ENCODE measurements at regions not wholly inside any gene's neighbourhood (a gene's known extent, or its start where the extent isn't known, plus 50 kb on each side); places are given as distances from the start of the nearest gene placed in this dataset.

- no peaks in the 10 kb centered on the region for H3F3A ChIP-seq (ENCODE audit: insufficient read depth, low read length, poor library complexity, severe bottlenecking)
- H3K27me3 ChIP-seq (ENCODE audit: insufficient read depth, low read depth, low read length) = no peaks in the 10 kb centered on the region
- no peaks in the 10 kb centered on the region for H4K20me1 ChIP-seq (ENCODE audit: insufficient read depth)
- H3K79me2 ChIP-seq (replicated peaks; ENCODE audit: insufficient read depth, low read length) = no peaks in the 10 kb centered on the region
- no peaks in the 10 kb centered on the region for H3K9me2 ChIP-seq (ENCODE audit: insufficient read depth, low read length)
- TF ChIP-seq CTCF (IDR thresholded peaks at IDR 0.05; ENCODE audit: poor library complexity, severe bottlenecking) (no peak), POLR2AphosphoS5 (IDR thresholded peaks at IDR 0.05) (no peak), TAF1 (IDR thresholded peaks at IDR 0.05; ENCODE audit: low read depth) (no peak), SMC3 (conservative IDR thresholded peaks at IDR 0.05; ENCODE audit: poor library complexity) (no peak), EP300 (conservative IDR thresholded peaks at IDR 0.05; ENCODE audit: poor library complexity, severe bottlenecking) (no peak), EZH2 (IDR thresholded peaks at IDR 0.05; ENCODE audit: borderline replicate concordance, insufficient read depth, low read length, poor library complexity, severe bottlenecking) (no peak), RAD21 (conservative IDR thresholded peaks at IDR 0.05) (no peak), MXI1 (conservative IDR thresholded peaks at IDR 0.05; ENCODE audit: poor library complexity, severe bottlenecking) (no peak)
- TF ChIP-seq, protein P1, sequence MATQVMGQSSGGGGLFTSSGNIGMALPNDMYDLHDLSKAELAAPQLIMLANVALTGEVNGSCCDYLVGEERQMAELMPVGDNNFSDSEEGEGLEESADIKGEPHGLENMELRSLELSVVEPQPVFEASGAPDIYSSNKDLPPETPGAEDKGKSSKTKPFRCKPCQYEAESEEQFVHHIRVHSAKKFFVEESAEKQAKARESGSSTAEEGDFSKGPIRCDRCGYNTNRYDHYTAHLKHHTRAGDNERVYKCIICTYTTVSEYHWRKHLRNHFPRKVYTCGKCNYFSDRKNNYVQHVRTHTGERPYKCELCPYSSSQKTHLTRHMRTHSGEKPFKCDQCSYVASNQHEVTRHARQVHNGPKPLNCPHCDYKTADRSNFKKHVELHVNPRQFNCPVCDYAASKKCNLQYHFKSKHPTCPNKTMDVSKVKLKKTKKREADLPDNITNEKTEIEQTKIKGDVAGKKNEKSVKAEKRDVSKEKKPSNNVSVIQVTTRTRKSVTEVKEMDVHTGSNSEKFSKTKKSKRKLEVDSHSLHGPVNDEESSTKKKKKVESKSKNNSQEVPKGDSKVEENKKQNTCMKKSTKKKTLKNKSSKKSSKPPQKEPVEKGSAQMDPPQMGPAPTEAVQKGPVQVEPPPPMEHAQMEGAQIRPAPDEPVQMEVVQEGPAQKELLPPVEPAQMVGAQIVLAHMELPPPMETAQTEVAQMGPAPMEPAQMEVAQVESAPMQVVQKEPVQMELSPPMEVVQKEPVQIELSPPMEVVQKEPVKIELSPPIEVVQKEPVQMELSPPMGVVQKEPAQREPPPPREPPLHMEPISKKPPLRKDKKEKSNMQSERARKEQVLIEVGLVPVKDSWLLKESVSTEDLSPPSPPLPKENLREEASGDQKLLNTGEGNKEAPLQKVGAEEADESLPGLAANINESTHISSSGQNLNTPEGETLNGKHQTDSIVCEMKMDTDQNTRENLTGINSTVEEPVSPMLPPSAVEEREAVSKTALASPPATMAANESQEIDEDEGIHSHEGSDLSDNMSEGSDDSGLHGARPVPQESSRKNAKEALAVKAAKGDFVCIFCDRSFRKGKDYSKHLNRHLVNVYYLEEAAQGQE (IDR thresholded peaks at IDR 0.05; ENCODE audit: borderline replicate concordance) = no peak
- H3K9me3 ChIP-seq (ENCODE audit: low read length) = no peaks in the 10 kb centered on the region
- H3K9ac ChIP-seq (ENCODE audit: low read length) = no peak overlapping the region
- no peak overlapping the region for H2AFZ ChIP-seq (ENCODE audit: low read depth, low read length)
- no peak overlapping the region for H3K27ac ChIP-seq (ENCODE audit: low read length)
- no peak overlapping the region for H3K4me2 ChIP-seq (ENCODE audit: low read length)
- H3K36me3 ChIP-seq (ENCODE audit: insufficient read depth, low read length) = no peaks in the 10 kb centered on the region
- no peak overlapping the region for H3K4me3 ChIP-seq (ENCODE audit: low read length)
Measured at GRCh38 chr1:60972841-60973364, 109.5 kb upstream of the NFIA start.

- Histone ChIP-seq H3K9me2 (ENCODE audit: insufficient read depth, low read length) (no peaks in the 10 kb centered on the region), H3K4me3 (ENCODE audit: low read length) (no peak overlapping the region), H3K27me3 (ENCODE audit: insufficient read depth, low read depth, low read length) (no peaks in the 10 kb centered on the region), H4K20me1 (ENCODE audit: insufficient read depth) (no peaks in the 10 kb centered on the region), H3K9ac (ENCODE audit: low read length) (no peak overlapping the region), H3K4me2 (ENCODE audit: low read length) (no peak overlapping the region), H3K9me3 (ENCODE audit: low read length) (no peaks in the 10 kb centered on the region), H3K27ac (ENCODE audit: low read length) (no peak overlapping the region), H3F3A (ENCODE audit: insufficient read depth, low read length, poor library complexity, severe bottlenecking) (no peaks in the 10 kb centered on the region), H2AFZ (ENCODE audit: low read depth, low read length) (no peak overlapping the region), H3K36me3 (ENCODE audit: insufficient read depth, low read length) (no peaks in the 10 kb centered on the region), H3K79me2 (replicated peaks; ENCODE audit: insufficient read depth, low read length) (no peaks in the 10 kb centered on the region)
- no peak for TF ChIP-seq EP300 (conservative IDR thresholded peaks at IDR 0.05; ENCODE audit: poor library complexity, severe bottlenecking)
- TF ChIP-seq MXI1 (conservative IDR thresholded peaks at IDR 0.05; ENCODE audit: poor library complexity, severe bottlenecking) = no peak
Measured at GRCh38 chr1:60971330-60971729, 111.0 kb upstream of the NFIA start.
